Fibroblast of the aortic adventitia (primary cell): ENCODE measurements at regions not wholly inside any gene's neighbourhood (a gene's known extent, or its start where the extent isn't known, plus 50 kb on each side); places are given as distances from the start of the nearest gene placed in this dataset.

Experiments
- DNase-seq: peaks from one replicate; pipeline ENCODE4 v3.0.0-alpha.2; 2010; ENCODE audit warnings: low read depth
- H3K4me3 ChIP-seq: 2 replicates; pipeline ENCODE4 v1.5.1; 2011; ENCODE audit warnings: low read depth, mild to moderate bottlenecking, control low read depth, low read length, moderate library complexity
- TF ChIP-seq, protein P1 (sequence below): IDR thresholded peaks from 2 replicates; pipeline ENCODE4 v1.5.1; 2011; ENCODE audit warnings: mild to moderate bottlenecking, low read length, control low read depth, inconsistent platforms; ENCODE audit not compliant: insufficient read depth

DNA sequence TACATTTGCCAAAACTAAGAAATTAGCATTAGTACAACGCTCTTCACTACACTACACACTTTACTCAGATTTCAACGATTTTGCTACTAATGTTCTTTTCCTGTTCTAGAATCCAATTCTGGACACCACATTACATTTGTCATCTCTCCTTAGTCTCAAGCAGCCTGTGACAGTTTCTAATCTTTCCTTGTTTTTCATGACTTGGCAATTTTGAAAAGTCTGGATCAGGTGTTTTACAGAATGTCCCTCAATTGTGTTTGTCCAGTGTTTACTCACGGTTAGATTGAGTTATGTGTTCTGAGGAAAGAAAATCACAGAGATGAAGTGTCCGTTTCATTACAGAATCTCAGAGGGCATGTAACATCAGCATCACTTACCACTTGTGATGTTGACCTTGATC, 372.6 kb downstream of the TFAP2A start:
- TF ChIP-seq, protein P1, sequence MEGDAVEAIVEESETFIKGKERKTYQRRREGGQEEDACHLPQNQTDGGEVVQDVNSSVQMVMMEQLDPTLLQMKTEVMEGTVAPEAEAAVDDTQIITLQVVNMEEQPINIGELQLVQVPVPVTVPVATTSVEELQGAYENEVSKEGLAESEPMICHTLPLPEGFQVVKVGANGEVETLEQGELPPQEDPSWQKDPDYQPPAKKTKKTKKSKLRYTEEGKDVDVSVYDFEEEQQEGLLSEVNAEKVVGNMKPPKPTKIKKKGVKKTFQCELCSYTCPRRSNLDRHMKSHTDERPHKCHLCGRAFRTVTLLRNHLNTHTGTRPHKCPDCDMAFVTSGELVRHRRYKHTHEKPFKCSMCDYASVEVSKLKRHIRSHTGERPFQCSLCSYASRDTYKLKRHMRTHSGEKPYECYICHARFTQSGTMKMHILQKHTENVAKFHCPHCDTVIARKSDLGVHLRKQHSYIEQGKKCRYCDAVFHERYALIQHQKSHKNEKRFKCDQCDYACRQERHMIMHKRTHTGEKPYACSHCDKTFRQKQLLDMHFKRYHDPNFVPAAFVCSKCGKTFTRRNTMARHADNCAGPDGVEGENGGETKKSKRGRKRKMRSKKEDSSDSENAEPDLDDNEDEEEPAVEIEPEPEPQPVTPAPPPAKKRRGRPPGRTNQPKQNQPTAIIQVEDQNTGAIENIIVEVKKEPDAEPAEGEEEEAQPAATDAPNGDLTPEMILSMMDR = no peak

DNA sequence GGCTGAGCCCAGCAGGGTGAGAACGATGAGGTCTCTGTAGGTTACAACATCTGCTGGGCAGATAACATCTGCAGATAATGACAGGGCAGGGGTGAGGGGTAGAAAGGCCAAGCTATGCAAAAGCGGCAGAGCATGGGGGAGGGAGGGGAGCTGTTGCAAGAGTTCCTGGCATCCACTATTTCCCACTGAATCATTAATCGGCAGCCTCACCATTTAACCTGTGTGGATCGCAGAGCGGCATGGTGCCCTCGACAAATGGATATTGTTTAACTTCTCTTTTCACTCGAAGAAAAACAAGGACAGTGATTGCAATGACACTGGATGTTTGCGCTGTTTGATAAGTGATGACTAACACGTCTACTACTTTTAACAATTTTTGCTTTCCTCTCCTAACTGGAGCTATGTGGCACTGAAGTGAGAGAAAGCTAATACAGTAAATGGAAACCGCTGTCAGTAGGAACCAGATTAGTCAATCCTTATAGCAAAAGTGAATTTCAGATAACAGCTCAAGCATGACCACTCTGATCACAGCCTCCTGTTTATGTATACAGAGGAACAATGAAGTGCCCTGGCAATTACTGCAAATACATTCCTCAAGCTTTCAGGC, 381.5 kb downstream of the TFAP2A start:
- DNase-seq = no peak
- TF ChIP-seq, protein P1 = no peak
- no peak overlapping the region for H3K4me3 ChIP-seq

More for the DNA sequence above, 372.6 kb downstream of the TFAP2A start:
- no peak overlapping the region for H3K4me3 ChIP-seq
- no peak for DNase-seq

DNA sequence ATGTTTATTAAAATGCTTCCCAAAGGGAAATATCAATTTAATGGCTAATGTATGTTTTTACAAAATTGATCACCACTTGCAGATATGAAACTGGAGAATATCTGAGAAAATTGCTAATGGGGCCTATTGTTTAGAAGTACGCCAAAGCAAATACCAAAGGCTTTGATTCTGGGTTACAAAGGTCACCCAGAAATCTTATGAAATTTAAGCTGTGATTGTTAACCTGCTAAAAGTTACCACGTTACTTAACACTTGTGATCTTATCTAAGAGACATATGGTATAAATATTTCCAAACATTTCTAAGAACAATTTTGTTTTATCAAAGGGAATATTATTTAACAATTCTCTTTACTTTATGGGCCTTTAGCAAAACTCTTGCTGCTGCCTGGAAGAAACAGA, 383.3 kb downstream of the TFAP2A start:
- H3K4me3 ChIP-seq = no peak overlapping the region
- DNase-seq = no peak
- TF ChIP-seq, protein P1 = no peak

DNA sequence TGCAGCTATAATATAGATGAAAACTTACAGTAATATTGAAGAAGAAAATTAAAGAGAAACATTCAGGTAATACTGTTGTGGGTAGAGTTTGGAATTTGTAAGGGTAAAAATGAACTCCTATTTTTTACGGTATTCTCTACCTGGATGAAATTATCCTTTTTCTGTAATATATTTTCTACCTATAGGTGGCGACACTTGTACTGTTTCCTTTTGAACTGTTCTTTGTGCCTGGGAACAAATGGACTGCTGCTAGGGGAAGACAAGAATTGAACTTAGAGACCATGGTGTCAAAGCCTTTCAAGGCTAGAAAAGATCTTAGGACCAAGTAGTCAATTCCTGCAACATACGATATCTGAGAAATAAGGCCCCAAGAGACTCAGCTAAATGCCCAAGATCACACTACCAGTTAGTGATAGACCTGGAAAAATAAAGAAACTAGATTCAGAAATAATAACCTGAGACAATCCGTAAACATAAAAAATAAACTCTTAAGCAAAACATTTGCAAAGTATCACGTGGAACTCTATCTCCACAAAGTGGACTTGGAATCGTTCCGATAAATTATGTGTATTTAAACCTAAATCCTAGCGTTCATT, 383.8 kb downstream of the TFAP2A start:
- no peak for DNase-seq
- no peak overlapping the region for H3K4me3 ChIP-seq
- TF ChIP-seq, protein P1 = peak; percentile 23

DNA sequence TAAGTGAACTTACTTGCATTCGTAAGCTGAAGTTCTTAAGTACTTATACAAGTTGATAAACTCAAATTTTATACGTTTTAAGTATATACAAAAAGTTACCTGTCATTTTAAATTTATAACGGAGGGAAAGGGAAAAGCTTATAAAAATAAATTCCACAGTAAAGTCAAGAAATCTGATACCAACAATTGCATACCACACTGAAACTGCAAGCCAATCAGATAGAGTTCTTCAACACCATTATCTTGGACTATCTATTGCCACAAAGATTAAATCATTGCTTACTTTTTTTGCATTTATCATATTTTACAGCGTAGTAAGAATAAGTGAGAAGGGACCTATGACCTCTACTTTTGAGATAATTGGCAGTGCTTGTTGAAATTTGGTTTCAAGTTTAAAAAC, 386.7 kb downstream of the TFAP2A start:
- no peak overlapping the region for H3K4me3 ChIP-seq
- no peak for DNase-seq
- TF ChIP-seq, protein P1 = no peak

DNA sequence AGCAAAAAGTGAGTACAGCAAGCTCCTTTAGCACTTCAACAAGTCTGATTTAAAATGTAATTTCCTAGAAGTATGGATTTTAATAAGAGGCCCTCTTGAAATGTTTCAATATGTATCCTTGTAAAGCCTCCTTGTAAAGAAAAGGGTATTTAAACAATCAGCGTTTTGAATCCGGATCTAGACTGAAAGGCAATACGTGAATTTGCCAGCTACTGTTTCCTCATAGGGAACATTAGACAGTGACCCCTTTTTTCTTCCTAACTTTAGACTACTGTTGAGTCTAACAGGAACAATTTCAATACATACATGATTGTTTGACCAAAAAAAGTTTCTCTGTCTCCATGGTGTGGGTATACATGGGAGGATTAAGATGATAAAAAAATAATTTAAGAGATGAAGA, 395.0 kb downstream of the TFAP2A start:
- no peak for DNase-seq
- no peak overlapping the region for H3K4me3 ChIP-seq
- TF ChIP-seq, protein P1 = no peak

DNA sequence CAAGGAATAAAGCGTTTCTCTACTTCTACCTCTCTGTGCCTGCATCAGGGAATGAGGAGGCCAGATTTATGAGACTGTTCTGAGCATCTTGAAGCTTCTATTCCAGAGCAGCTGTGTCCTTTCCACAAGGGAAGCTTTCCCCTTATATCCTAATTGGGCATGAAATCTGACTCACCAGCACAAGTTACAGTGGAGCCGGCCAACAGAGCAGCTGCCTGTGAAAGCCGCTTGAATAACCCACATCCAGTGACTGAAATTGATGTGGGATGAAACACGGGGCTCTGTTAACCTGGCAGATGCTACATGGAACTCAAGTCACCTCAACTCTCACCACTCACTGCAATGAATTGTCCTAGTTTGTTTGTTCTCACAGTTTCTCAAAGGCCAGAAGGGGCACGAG, 400.3 kb downstream of the TFAP2A start:
- H3K4me3 ChIP-seq = no peak overlapping the region
- no peak for DNase-seq
- TF ChIP-seq, protein P1 = no peak
